ENCODE measurements at regions not wholly inside any gene's neighbourhood (a gene's known extent, or its start where the extent isn't known, plus 50 kb on each side); places are given as distances from the start of the nearest gene placed in this dataset.
"Not testable (repeated sequence)": the region's sequence is repeated elsewhere in the genome, so short reads cannot be mapped to it uniquely, and the experiment has no call there.

DNA sequence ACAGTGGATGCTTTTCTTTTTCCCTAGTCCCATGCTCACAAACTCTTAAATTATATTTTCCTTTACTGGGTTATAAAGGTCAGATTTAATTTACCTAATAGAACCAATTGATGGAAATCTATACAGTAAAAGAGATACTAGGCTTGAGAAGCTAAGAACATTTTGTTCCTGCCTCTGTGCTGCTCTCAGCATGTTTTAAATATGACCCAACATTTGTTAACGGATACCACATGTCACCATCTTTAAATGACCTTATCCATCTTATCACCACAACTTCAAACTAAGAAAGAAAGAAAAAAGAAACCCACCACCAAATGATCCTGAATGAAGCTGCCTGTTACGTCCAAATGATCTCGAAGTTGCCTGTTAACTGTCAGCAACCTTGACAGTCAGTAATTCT, 334.7 kb upstream of the ZNF608 start:
- intact Hi-C loops (cut with DNase I), result no loop called here
- H3K4me3 ChIP-seq (replicated peaks in 1 of 3), result no peak overlapping the region
- 88 to 91% methylated on average over 3 of the region's 3 CpGs for WGBS, 2 donors
- no peak for DNase-seq
- no peak overlapping the region for H3K27ac ChIP-seq
- TF ChIP-seq, protein P1, sequence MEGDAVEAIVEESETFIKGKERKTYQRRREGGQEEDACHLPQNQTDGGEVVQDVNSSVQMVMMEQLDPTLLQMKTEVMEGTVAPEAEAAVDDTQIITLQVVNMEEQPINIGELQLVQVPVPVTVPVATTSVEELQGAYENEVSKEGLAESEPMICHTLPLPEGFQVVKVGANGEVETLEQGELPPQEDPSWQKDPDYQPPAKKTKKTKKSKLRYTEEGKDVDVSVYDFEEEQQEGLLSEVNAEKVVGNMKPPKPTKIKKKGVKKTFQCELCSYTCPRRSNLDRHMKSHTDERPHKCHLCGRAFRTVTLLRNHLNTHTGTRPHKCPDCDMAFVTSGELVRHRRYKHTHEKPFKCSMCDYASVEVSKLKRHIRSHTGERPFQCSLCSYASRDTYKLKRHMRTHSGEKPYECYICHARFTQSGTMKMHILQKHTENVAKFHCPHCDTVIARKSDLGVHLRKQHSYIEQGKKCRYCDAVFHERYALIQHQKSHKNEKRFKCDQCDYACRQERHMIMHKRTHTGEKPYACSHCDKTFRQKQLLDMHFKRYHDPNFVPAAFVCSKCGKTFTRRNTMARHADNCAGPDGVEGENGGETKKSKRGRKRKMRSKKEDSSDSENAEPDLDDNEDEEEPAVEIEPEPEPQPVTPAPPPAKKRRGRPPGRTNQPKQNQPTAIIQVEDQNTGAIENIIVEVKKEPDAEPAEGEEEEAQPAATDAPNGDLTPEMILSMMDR (IDR thresholded peaks at IDR 0.05), result no peak
- no peak for TF ChIP-seq POLR2A (IDR thresholded peaks at IDR 0.05)
- H3K27me3 ChIP-seq, result no peaks in the 10 kb centered on the region
- no peaks in the 10 kb centered on the region for H3K36me3 ChIP-seq
- H3K9me3 ChIP-seq, result no peaks in the 10 kb centered on the region
- H3K4me1 ChIP-seq, result no peaks in the 10 kb centered on the region

DNA sequence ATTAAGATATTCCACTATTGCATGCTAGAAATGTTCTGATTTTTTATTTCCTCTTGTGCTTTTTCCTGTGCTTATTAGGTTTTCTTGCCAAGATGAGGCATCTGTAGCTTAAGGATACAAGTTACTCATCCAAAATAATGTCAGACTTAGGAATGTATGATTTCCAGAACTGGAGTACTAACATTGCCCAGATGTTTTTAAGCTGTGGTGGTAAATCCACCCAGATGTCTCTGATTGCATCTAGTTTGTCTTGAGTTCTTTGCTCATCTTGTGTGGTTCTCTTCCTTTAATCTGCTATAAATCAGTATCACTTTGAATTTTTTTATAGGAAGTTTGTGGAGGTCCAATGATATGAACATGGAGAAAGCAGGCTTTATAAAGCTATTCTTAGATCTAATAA, 337.5 kb upstream of the ZNF608 start:
- Histone ChIP-seq H3K9me3 (no peaks in the 10 kb centered on the region), H3K4me1 (no peaks in the 10 kb centered on the region), H3K4me3 (replicated peaks in 1 of 3) (no peak overlapping the region), H3K27me3 (no peaks in the 10 kb centered on the region), H3K36me3 (no peaks in the 10 kb centered on the region), H3K27ac (no peak overlapping the region)
- DNase-seq, result no peak
- intact Hi-C loops (cut with DNase I), result no loop called here
- no peak for TF ChIP-seq POLR2A (IDR thresholded peaks at IDR 0.05)
- TF ChIP-seq, protein P1 (IDR thresholded peaks at IDR 0.05), result no peak

DNA sequence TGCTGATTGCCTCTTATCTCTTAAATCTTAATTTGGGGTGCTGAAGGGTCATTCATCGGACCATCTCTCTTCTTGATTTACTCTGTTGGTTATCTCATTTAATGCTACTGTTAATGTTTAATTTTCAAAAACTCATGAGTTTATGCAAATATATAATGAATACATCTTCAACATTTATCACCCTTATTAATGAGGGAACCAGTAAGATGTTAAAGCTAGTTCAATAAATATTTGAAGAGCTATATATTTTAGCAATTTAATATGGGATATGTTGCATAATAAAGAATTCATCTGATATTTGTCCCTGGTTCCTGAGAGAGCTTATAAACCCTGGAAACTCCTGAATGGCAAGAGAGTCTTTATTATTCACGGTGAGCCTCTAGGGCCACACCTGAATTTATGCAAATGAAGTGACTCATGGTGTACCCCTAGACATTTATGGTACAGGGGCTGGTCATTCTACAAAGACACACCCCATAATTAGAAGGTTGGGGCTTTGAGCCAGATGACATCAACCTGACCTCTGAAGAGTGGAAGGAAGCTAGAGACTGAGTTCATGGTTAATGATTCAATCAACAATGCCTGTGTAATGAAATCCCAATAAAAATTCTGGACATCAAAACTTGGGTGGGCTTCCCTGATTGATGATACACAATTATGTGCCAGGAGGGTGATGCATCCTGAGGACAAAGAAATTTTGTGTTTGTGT, 339.5 kb upstream of the ZNF608 start:
- Histone ChIP-seq H3K27ac (no peak overlapping the region), H3K9me3 (no peaks in the 10 kb centered on the region), H3K4me3 (replicated peaks in 1 of 3) (no peak overlapping the region), H3K4me1 (no peaks in the 10 kb centered on the region), H3K27me3 (no peaks in the 10 kb centered on the region), H3K36me3 (no peaks in the 10 kb centered on the region)
- TF ChIP-seq, protein P1 (IDR thresholded peaks at IDR 0.05), result no peak
- TF ChIP-seq POLR2A (IDR thresholded peaks at IDR 0.05), result no peak
- intact Hi-C loops (cut with DNase I), result no loop called here
- WGBS, 2 donors, result 49 to 93% methylated on average over 2 of the region's 2 CpGs
- DNase-seq, result no peak

DNA sequence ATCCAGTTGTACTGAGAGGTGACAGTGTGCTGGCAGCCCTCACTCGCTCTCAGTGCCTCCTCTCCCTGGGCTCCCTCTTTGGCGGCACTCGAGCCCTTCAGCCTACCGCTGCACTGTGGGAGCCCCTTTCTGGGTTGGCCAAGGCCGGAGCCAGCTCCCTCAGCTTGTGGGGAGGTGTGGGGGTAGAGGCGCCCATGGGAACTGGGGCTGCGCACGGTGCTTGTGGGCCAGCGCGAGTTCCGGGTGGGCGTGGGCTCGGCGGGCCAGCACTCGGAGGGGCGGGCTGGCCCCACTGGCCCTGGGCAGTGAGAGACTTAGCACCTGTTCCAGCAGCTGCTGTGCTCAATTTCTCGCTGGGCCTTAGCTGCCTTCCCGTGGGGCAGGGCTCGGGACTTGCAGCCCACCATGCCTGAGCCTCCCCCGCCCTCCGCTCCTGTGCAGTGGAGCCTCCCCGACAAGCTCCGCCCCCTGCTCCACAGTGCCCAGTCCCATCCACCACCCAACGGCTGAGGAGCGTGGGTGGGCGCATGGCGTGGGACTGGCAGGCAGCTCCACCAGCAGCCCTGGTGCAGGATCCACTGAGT, 342.2 kb upstream of the ZNF608 start:
- Histone ChIP-seq H3K4me1 (no peaks in the 10 kb centered on the region), H3K27me3 (no peaks in the 10 kb centered on the region), H3K36me3 (no peaks in the 10 kb centered on the region), H3K9me3 (no peaks in the 10 kb centered on the region), H3K4me3 (replicated peaks in 1 of 3) (no peak overlapping the region), H3K27ac (no peak overlapping the region)
- TF ChIP-seq, protein P1 (IDR thresholded peaks at IDR 0.05), result no peak
- TF ChIP-seq POLR2A (IDR thresholded peaks at IDR 0.05), result no peak
- no peak for DNase-seq
- 93 to 95% methylated on average over 15 to 23 of the region's 27 CpGs for WGBS, 2 donors
- intact Hi-C loops (cut with DNase I), result no loop called here

DNA sequence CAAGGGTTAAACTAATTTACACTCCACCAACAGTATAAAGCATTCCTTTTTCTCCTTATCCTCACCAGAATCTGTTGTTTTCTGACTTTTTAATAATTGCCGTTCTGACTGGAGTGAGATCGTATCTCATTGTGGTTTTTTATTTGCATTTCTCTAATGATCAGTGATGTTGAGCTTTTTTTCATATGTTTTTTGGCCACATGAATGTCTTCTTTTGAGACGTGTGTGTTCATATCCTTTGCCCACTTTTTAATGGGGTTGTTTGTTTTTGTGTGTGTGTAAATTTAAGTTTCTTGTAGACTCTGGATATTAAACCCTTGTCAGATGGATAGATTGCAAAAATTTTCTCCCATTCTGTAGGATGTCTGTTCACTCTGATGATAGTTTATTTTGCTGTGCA, 345.7 kb upstream of the ZNF608 start:
- intact Hi-C loops (cut with DNase I); DNase-seq; H3K36me3 ChIP-seq; H3K4me1 ChIP-seq; H3K9me3 ChIP-seq; H3K27ac ChIP-seq; H3K4me3 ChIP-seq (replicated peaks in 1 of 3); H3K27me3 ChIP-seq: not testable (repeated sequence)
- 62 to 98% methylated on average over 3 of the region's 3 CpGs for WGBS, 2 donors
